Prostate gland (tissue), 2 donors: ENCODE measurements at regions not wholly inside any gene's neighbourhood (a gene's known extent, or its start where the extent isn't known, plus 50 kb on each side); places are given as distances from the start of the nearest gene placed in this dataset.

Experiments
- POLR2A ChIP-seq: fragments of 450-650 bp; IDR thresholded peaks from one replicate; pipeline ENCODE4 v1.6.1; 2016; ENCODE audit warnings: antibody characterized with exemption, mild to moderate bottlenecking
- POLR2AphosphoS5 ChIP-seq: sonication (generic); formaldehyde crosslinking; IDR thresholded peaks from one replicate; pipeline ENCODE4 v1.6.1; 2017; ENCODE audit warnings: antibody characterized with exemption
- TF ChIP-seq, protein P1 (sequence below), 4 experiments: fragments of 200-600 bp in 2 of 4; fragments of 450-650 bp in 2 of 4; sonication (generic) in 2 of 4; IDR thresholded peaks; 1 replicate in 3 of 4; 2 replicates in 1 of 4; pipeline ENCODE4 v1.5.1; 2016 to 2019; ENCODE audit warnings: antibody characterized with exemption in 4 of 4, mild to moderate bottlenecking in 2 of 4, moderate library complexity in 2 of 4

DNA sequence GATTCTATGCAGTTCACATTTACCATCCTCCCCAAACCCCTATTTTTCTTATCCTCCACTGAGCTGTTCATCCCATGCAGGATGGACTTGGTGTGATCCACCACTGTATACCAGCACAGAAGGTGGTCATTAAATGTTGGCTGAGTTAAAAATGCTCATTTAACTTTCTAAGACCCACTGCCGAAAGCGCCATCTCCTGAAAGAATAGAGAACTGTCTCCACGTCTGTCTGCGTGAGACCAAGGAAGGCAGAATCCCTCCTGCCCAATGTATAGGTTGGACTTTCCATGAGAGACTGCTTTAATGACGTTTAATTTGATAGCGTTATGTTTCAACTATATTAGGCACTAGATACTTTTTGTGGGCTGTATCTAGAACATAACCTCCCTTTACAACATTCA is 124.3 kb downstream of the GPAM start:
- TF ChIP-seq, protein P1, sequence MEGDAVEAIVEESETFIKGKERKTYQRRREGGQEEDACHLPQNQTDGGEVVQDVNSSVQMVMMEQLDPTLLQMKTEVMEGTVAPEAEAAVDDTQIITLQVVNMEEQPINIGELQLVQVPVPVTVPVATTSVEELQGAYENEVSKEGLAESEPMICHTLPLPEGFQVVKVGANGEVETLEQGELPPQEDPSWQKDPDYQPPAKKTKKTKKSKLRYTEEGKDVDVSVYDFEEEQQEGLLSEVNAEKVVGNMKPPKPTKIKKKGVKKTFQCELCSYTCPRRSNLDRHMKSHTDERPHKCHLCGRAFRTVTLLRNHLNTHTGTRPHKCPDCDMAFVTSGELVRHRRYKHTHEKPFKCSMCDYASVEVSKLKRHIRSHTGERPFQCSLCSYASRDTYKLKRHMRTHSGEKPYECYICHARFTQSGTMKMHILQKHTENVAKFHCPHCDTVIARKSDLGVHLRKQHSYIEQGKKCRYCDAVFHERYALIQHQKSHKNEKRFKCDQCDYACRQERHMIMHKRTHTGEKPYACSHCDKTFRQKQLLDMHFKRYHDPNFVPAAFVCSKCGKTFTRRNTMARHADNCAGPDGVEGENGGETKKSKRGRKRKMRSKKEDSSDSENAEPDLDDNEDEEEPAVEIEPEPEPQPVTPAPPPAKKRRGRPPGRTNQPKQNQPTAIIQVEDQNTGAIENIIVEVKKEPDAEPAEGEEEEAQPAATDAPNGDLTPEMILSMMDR (IDR thresholded peaks at IDR 0.05), result no peak
- TF ChIP-seq POLR2A (no peak), POLR2AphosphoS5 (no peak)
